MM.1S (cell line): ENCODE measurements at regions not wholly inside any gene's neighbourhood (a gene's known extent, or its start where the extent isn't known, plus 50 kb on each side); places are given as distances from the start of the nearest gene placed in this dataset.

Experiments used
- DNase-seq: peaks from one replicate; pipeline ENCODE4 v3.0.0-alpha.2; 2015
- H2AFZ ChIP-seq: fragments of 300-600 bp; sonication (generic); 2 replicates; pipeline ENCODE4 v1.6.0; 2016; ENCODE audit warnings: antibody characterized with exemption, low read length
- H3F3A ChIP-seq: fragments of 300-600 bp; sonication (generic); 2 replicates; pipeline ENCODE4 v1.6.1; 2016; ENCODE audit warnings: mild to moderate bottlenecking, antibody characterized with exemption, low read length, moderate library complexity, mixed read lengths; ENCODE audit not compliant: insufficient read depth
- H3K27ac ChIP-seq: fragments of 300-600 bp; sonication (generic); 2 replicates; pipeline ENCODE4 v1.5.1; 2016; ENCODE audit warnings: mild to moderate bottlenecking, low read length
- H3K27me3 ChIP-seq: fragments of 300-600 bp; sonication (generic); replicated peaks from 2 replicates; pipeline ENCODE4 v1.6.0; 2016; ENCODE audit warnings: low read length; ENCODE audit not compliant: insufficient read depth
- H3K36me3 ChIP-seq: fragments of 300-600 bp; sonication (generic); replicated peaks from 2 replicates; pipeline ENCODE4 v1.6.1; 2016; ENCODE audit warnings: mild to moderate bottlenecking, low read length, mixed read lengths; ENCODE audit not compliant: insufficient read depth
- H3K4me1 ChIP-seq: fragments of 300-600 bp; sonication (generic); 2 replicates; pipeline ENCODE4 v1.6.1; 2016; ENCODE audit warnings: low read length, mixed read lengths
- H3K4me2 ChIP-seq: fragments of 300-600 bp; sonication (generic); 2 replicates; pipeline ENCODE4 v1.6.0; 2016; ENCODE audit warnings: low read depth, low read length
- H3K4me3 ChIP-seq: fragments of 300-600 bp; sonication (generic); 2 replicates; pipeline ENCODE4 v1.5.1; 2016; ENCODE audit warnings: low read length, mixed read lengths
- H3K79me2 ChIP-seq: fragments of 300-600 bp; sonication (generic); 2 replicates; pipeline ENCODE4 v1.6.1; 2016; ENCODE audit warnings: mixed run types, low read length, mixed read lengths
- H3K9ac ChIP-seq: fragments of 300-600 bp; sonication (generic); 2 replicates; pipeline ENCODE4 v1.6.1; 2016; ENCODE audit warnings: low read length, mixed read lengths
- H3K9me2 ChIP-seq: fragments of 300-600 bp; sonication (generic); replicated peaks from 2 replicates; pipeline ENCODE4 v1.6.1; 2016; ENCODE audit warnings: mild to moderate bottlenecking, low read length, mixed read lengths; ENCODE audit not compliant: insufficient read depth
- H3K9me3 ChIP-seq: fragments of 300-600 bp; sonication (generic); replicated peaks from 2 replicates; pipeline ENCODE4 v1.6.1; 2016; ENCODE audit warnings: mild to moderate bottlenecking, low read length, mixed read lengths; ENCODE audit not compliant: insufficient read depth
- H4K20me1 ChIP-seq: fragments of 300-600 bp; sonication (generic); 2 replicates; pipeline ENCODE4 v1.6.1; 2016; ENCODE audit warnings: mild to moderate bottlenecking, low read length, moderate library complexity, mixed read lengths; ENCODE audit not compliant: insufficient read depth
- EZH2 ChIP-seq: fragments of 300-600 bp; sonication (generic); optimal IDR thresholded peaks from 2 replicates; pipeline ENCODE3; 2017; ENCODE audit warnings: low read depth, mild to moderate bottlenecking, antibody characterized with exemption, low read length, mixed read lengths
- EZH2phosphoT487 ChIP-seq: fragments of 300-600 bp; sonication (generic); IDR thresholded peaks from 2 replicates; pipeline ENCODE4 v1.6.1; 2018; ENCODE audit warnings: antibody characterized with exemption, low read length
- TF ChIP-seq, protein P1 (sequence below): fragments of 300-600 bp; sonication (generic); IDR thresholded peaks from 2 replicates; pipeline ENCODE4 v1.5.1; 2016; ENCODE audit warnings: antibody characterized with exemption, low read length, mixed read lengths

DNA sequence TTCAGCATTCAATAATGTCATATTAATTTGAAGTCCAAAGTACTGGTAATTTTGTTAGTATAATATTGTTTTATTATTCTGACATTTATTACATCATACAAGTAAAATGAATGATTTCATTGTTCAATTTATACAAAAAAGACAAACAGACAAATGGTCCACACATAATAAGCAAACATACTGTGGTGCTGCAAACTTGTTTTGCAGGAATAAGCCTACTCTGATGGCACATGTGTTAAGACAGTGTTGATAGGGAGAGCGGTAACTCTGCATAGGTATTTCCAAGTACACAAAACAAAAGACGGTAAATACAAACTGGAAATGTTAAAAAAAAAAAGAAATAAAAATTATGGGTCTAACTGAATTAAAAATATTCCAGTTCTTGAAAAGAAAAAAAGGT, 59.7 kb upstream of the DPYD start:
- no peaks in the 10 kb centered on the region for H3K9me3 ChIP-seq
- H3K4me1 ChIP-seq: no peaks in the 10 kb centered on the region
- no peak overlapping the region for H2AFZ ChIP-seq
- H3K9ac ChIP-seq: no peak overlapping the region
- TF ChIP-seq EZH2phosphoT487: no peak
- TF ChIP-seq, protein P1, sequence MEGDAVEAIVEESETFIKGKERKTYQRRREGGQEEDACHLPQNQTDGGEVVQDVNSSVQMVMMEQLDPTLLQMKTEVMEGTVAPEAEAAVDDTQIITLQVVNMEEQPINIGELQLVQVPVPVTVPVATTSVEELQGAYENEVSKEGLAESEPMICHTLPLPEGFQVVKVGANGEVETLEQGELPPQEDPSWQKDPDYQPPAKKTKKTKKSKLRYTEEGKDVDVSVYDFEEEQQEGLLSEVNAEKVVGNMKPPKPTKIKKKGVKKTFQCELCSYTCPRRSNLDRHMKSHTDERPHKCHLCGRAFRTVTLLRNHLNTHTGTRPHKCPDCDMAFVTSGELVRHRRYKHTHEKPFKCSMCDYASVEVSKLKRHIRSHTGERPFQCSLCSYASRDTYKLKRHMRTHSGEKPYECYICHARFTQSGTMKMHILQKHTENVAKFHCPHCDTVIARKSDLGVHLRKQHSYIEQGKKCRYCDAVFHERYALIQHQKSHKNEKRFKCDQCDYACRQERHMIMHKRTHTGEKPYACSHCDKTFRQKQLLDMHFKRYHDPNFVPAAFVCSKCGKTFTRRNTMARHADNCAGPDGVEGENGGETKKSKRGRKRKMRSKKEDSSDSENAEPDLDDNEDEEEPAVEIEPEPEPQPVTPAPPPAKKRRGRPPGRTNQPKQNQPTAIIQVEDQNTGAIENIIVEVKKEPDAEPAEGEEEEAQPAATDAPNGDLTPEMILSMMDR: no peak
- no peak for TF ChIP-seq EZH2
- DNase-seq: no peak
- no peaks in the 10 kb centered on the region for H3F3A ChIP-seq
- no peaks in the 10 kb centered on the region for H4K20me1 ChIP-seq
- H3K79me2 ChIP-seq: no peaks in the 10 kb centered on the region
- H3K4me2 ChIP-seq: no peak overlapping the region
- no peak overlapping the region for H3K27ac ChIP-seq
- no peaks in the 10 kb centered on the region for H3K36me3 ChIP-seq
- no peaks in the 10 kb centered on the region for H3K9me2 ChIP-seq
- no peak overlapping the region for H3K4me3 ChIP-seq
- H3K27me3 ChIP-seq: no peaks in the 10 kb centered on the region

DNA sequence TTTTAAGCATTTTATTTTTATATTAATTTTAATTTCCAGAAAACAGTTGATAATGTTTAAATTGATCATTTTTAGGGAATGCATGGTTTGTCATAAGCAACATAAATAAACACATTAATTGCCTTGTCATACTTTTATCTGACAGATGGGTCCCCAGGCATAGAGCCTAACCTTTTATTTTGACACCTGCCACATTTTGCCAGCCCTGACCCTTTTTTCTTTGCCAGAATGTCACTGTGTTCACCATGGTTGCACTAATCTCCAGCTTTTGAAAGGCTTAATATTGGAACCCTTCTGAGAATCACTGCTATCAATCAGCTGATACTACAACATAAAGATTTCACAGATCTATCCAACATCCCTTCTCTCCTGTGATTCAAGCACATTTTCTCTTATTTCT, 56.0 kb upstream of the DPYD start:
- Histone ChIP-seq H3K4me3 (no peak overlapping the region), H4K20me1 (no peaks in the 10 kb centered on the region), H3K79me2 (no peaks in the 10 kb centered on the region), H3K27me3 (no peaks in the 10 kb centered on the region), H3K9ac (no peak overlapping the region), H3K4me1 (no peaks in the 10 kb centered on the region), H3F3A (no peaks in the 10 kb centered on the region), H3K4me2 (no peak overlapping the region), H3K36me3 (no peaks in the 10 kb centered on the region), H2AFZ (no peak overlapping the region), H3K27ac (no peak overlapping the region), H3K9me3 (no peaks in the 10 kb centered on the region), H3K9me2 (no peaks in the 10 kb centered on the region)
- TF ChIP-seq, protein P1: no peak
- TF ChIP-seq EZH2phosphoT487: no peak
- no peak for TF ChIP-seq EZH2
- DNase-seq: no peak
